ENCODE measurements at regions not wholly inside any gene's neighbourhood (a gene's known extent, or its start where the extent isn't known, plus 50 kb on each side); places are given as distances from the start of the nearest gene placed in this dataset.

DNA sequence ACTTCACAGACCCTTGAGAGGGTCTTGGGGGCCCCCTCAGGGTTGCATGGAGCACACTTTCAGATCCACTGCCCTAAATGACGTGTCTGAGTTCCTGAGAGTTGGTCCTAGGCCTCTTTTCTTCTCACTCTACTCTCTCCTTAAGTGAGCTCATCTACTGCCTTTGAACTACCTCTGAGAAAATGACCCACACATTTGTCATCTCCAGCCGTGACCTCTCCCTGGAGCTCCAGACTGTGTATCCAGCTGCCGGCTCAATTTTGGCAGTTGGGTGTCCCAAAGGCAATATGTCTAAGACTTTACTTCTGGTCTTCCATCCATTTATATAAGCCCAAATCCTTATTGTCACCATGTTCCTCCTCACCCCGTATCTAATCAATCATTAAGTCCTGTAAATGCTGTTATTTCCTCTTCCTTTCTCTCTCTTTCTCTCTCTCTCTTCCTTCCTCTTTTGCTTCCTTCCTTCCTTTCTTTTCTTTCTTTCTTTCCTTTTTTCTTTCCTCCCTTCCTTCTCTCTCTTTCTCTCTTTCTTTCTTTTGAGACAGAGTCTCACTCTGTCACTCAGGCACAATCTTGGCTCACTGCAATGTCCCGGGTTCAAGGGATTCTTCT, 51.2 kb upstream of the HSPA9 start:
- no peak for TF ChIP-seq POLR2AphosphoS5 (IDR thresholded peaks at IDR 0.05)
- TF ChIP-seq, protein P1, sequence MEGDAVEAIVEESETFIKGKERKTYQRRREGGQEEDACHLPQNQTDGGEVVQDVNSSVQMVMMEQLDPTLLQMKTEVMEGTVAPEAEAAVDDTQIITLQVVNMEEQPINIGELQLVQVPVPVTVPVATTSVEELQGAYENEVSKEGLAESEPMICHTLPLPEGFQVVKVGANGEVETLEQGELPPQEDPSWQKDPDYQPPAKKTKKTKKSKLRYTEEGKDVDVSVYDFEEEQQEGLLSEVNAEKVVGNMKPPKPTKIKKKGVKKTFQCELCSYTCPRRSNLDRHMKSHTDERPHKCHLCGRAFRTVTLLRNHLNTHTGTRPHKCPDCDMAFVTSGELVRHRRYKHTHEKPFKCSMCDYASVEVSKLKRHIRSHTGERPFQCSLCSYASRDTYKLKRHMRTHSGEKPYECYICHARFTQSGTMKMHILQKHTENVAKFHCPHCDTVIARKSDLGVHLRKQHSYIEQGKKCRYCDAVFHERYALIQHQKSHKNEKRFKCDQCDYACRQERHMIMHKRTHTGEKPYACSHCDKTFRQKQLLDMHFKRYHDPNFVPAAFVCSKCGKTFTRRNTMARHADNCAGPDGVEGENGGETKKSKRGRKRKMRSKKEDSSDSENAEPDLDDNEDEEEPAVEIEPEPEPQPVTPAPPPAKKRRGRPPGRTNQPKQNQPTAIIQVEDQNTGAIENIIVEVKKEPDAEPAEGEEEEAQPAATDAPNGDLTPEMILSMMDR (IDR thresholded peaks at IDR 0.05; ENCODE audit: poor library complexity, severe bottlenecking), result no peak
- no peak for TF ChIP-seq EP300 (conservative IDR thresholded peaks at IDR 0.05; ENCODE audit: poor library complexity, severe bottlenecking)
- no peak for TF ChIP-seq RAD21 (conservative IDR thresholded peaks at IDR 0.05)
- TF ChIP-seq TAF1 (IDR thresholded peaks at IDR 0.05; ENCODE audit: low read depth), result no peak
- no peak for TF ChIP-seq MXI1 (conservative IDR thresholded peaks at IDR 0.05; ENCODE audit: poor library complexity, severe bottlenecking)
- no peak for TF ChIP-seq EZH2 (IDR thresholded peaks at IDR 0.05; ENCODE audit: borderline replicate concordance, insufficient read depth, low read length, poor library complexity, severe bottlenecking)

Measured in neural cell (in vitro differentiated cells).